Trophoblast cell (in vitro differentiated cells and primary cell): ENCODE measurements at regions not wholly inside any gene's neighbourhood (a gene's known extent, or its start where the extent isn't known, plus 50 kb on each side); places are given as distances from the start of the nearest gene placed in this dataset.

Experiments used
- DNase-seq, 2 donors: peaks; one replicate each; pipeline ENCODE4 v3.0.0-alpha.2; 2016
- H2AFZ ChIP-seq: 2 replicates; pipeline ENCODE4 v1.6.1; 2013; ENCODE audit warnings: low read length, moderate library complexity, mild to moderate bottlenecking; ENCODE audit not compliant: insufficient read depth, poor library complexity
- H2AK5ac ChIP-seq: 2 replicates; pipeline ENCODE4 v1.6.1; 2013; ENCODE audit warnings: mild to moderate bottlenecking, low read length
- H2BK120ac ChIP-seq: 2 replicates; pipeline ENCODE4 v1.6.1; 2013; ENCODE audit warnings: low read length, mild to moderate bottlenecking, moderate library complexity; ENCODE audit not compliant: insufficient read depth, poor library complexity
- H2BK12ac ChIP-seq: 2 replicates; pipeline ENCODE4 v1.6.1; 2013; ENCODE audit warnings: mild to moderate bottlenecking, low read length, moderate library complexity
- H2BK5ac ChIP-seq: 2 replicates; pipeline ENCODE4 v1.6.1; 2013; ENCODE audit warnings: low read length, low read depth, moderate library complexity, mild to moderate bottlenecking; ENCODE audit not compliant: poor library complexity
- H3K14ac ChIP-seq: 2 replicates; pipeline ENCODE4 v1.6.1; 2013; ENCODE audit warnings: mild to moderate bottlenecking, low read length
- H3K18ac ChIP-seq: 2 replicates; pipeline ENCODE4 v1.6.1; 2013; ENCODE audit warnings: mild to moderate bottlenecking, low read length
- H3K23ac ChIP-seq: 2 replicates; pipeline ENCODE4 v1.6.1; 2013; ENCODE audit warnings: low read length
- H3K27ac ChIP-seq: 2 replicates; pipeline ENCODE4 v1.5.1; 2013; ENCODE audit warnings: low read depth, mild to moderate bottlenecking, inconsistent platforms, low read length, moderate library complexity
- H3K27me3 ChIP-seq: 2 replicates; pipeline ENCODE4 v1.6.1; 2013; ENCODE audit warnings: inconsistent platforms, mild to moderate bottlenecking, low read length, moderate library complexity; ENCODE audit not compliant: insufficient read depth
- H3K36me3 ChIP-seq, 2 experiments: 1 replicate in 1 of 2; 2 replicates in 1 of 2; pipeline ENCODE4 v1.6.1; 2013; ENCODE audit warnings: low read length in 2 of 2, mild to moderate bottlenecking in 2 of 2, moderate library complexity in 1 of 2; ENCODE audit not compliant: insufficient read depth in 2 of 2, control insufficient read depth in 1 of 2
- H3K4ac ChIP-seq: 2 replicates; pipeline ENCODE4 v1.6.1; 2013; ENCODE audit warnings: low read depth, mild to moderate bottlenecking, low read length, moderate library complexity
- H3K4me1 ChIP-seq, 2 experiments: 1 replicate in 1 of 2; 2 replicates in 1 of 2; pipeline ENCODE4 v1.6.1; 2013; ENCODE audit warnings: low read length in 2 of 2, mild to moderate bottlenecking in 2 of 2, moderate library complexity in 1 of 2; ENCODE audit not compliant: insufficient read depth in 2 of 2, control insufficient read depth in 1 of 2
- H3K4me2 ChIP-seq: 2 replicates; pipeline ENCODE4 v1.6.1; 2013; ENCODE audit warnings: inconsistent platforms, mild to moderate bottlenecking, low read length, moderate library complexity
- H3K4me3 ChIP-seq: 2 replicates; pipeline ENCODE4 v1.5.1; 2013; ENCODE audit warnings: mild to moderate bottlenecking, low read depth, low read length, inconsistent platforms
- H3K79me1 ChIP-seq: one replicate; pipeline ENCODE4 v1.6.1; 2013; ENCODE audit warnings: low read length
- H3K79me2 ChIP-seq: 2 replicates; pipeline ENCODE4 v1.6.1; 2013; ENCODE audit warnings: low read length, mild to moderate bottlenecking; ENCODE audit not compliant: control insufficient read depth, insufficient read depth, poor library complexity
- H3K9ac ChIP-seq: 2 replicates; pipeline ENCODE4 v1.6.1; 2013; ENCODE audit warnings: mild to moderate bottlenecking, low read length
- H3K9me3 ChIP-seq: 2 replicates; pipeline ENCODE4 v1.6.1; 2013; ENCODE audit warnings: low read depth, mild to moderate bottlenecking, control low read depth, inconsistent platforms, low read length; ENCODE audit not compliant: insufficient read depth
- H4K12ac ChIP-seq: 2 replicates; pipeline ENCODE4 v1.6.1; 2013; ENCODE audit warnings: low read depth, mild to moderate bottlenecking, low read length, moderate library complexity
- H4K8ac ChIP-seq: 2 replicates; pipeline ENCODE4 v1.6.1; 2013; ENCODE audit warnings: low read depth, mild to moderate bottlenecking, low read length, moderate library complexity
- H4K91ac ChIP-seq: one replicate; pipeline ENCODE4 v1.6.1; 2013; ENCODE audit warnings: low read depth, mild to moderate bottlenecking, low read length, moderate library complexity
- WGBS: extraction: QIAGEN DNeasy Blood & Tissue Kit; methylation state at CpG from one replicate; pipeline ENCODE4 v1.1.7; 2013; ENCODE audit warnings: missing lambda C conversion rate; ENCODE audit not compliant: insufficient read length, insufficient coverage; ENCODE audit errors: extremely low coverage; 5-methylcytosine and 5-hydroxymethylcytosine counted together

- no peak overlapping the region for H3K4ac ChIP-seq
- no peak overlapping the region for H3K4me2 ChIP-seq
- no peak overlapping the region for H3K4me3 ChIP-seq
- H3K36me3 ChIP-seq = no peaks in the 10 kb centered on the region
- H2AFZ ChIP-seq = no peak overlapping the region
- H3K27ac ChIP-seq = no peak overlapping the region
- no peak overlapping the region for H3K18ac ChIP-seq
- H3K79me1 ChIP-seq = no peaks in the 10 kb centered on the region
- no peak overlapping the region for H4K8ac ChIP-seq
- DNase-seq = no peak
- no peak overlapping the region for H3K14ac ChIP-seq
- H2AK5ac ChIP-seq = no peak overlapping the region
- no peak overlapping the region for H3K9ac ChIP-seq
- WGBS = no CpG with 5 or more reads among the region's 2 CpGs
- H4K12ac ChIP-seq = no peak overlapping the region
- H3K27me3 ChIP-seq = no peaks in the 10 kb centered on the region
- H3K9me3 ChIP-seq = peaks cover 3% of the 10 kb centered on the region
- no peak overlapping the region for H2BK120ac ChIP-seq
- no peak overlapping the region for H4K91ac ChIP-seq
- no peaks in the 10 kb centered on the region for H3K4me1 ChIP-seq
- no peak overlapping the region for H2BK5ac ChIP-seq
- no peak overlapping the region for H2BK12ac ChIP-seq
- H3K23ac ChIP-seq = no peak overlapping the region
- no peaks in the 10 kb centered on the region for H3K79me2 ChIP-seq
Observed at GRCh38 chr6:40860443-40860842, 178.6 kb downstream of the UNC5CL start.

- H3K4me2 ChIP-seq = no peak overlapping the region
- H2BK12ac ChIP-seq = no peak overlapping the region
- H3K79me2 ChIP-seq = no peaks in the 10 kb centered on the region
- H4K91ac ChIP-seq = no peak overlapping the region
- H3K9me3 ChIP-seq = peaks cover 3% of the 10 kb centered on the region
- DNase-seq = no peak
- H4K12ac ChIP-seq = no peak overlapping the region
- H3K4me3 ChIP-seq = no peak overlapping the region
- H2AK5ac ChIP-seq = no peak overlapping the region
- H3K18ac ChIP-seq = no peak overlapping the region
- no peak overlapping the region for H4K8ac ChIP-seq
- no peaks in the 10 kb centered on the region for H3K27me3 ChIP-seq
- H2AFZ ChIP-seq = no peak overlapping the region
- no peak overlapping the region for H2BK120ac ChIP-seq
- no peak overlapping the region for H2BK5ac ChIP-seq
- WGBS = no CpG with 5 or more reads among the region's 2 CpGs
- no peaks in the 10 kb centered on the region for H3K4me1 ChIP-seq
- H3K4ac ChIP-seq = no peak overlapping the region
- no peak overlapping the region for H3K9ac ChIP-seq
- H3K79me1 ChIP-seq = no peaks in the 10 kb centered on the region
- no peak overlapping the region for H3K14ac ChIP-seq
- H3K23ac ChIP-seq = no peak overlapping the region
- H3K27ac ChIP-seq = no peak overlapping the region
- no peaks in the 10 kb centered on the region for H3K36me3 ChIP-seq
Observed at GRCh38 chr6:40856271-40856670, 182.8 kb downstream of the UNC5CL start.

DNA sequence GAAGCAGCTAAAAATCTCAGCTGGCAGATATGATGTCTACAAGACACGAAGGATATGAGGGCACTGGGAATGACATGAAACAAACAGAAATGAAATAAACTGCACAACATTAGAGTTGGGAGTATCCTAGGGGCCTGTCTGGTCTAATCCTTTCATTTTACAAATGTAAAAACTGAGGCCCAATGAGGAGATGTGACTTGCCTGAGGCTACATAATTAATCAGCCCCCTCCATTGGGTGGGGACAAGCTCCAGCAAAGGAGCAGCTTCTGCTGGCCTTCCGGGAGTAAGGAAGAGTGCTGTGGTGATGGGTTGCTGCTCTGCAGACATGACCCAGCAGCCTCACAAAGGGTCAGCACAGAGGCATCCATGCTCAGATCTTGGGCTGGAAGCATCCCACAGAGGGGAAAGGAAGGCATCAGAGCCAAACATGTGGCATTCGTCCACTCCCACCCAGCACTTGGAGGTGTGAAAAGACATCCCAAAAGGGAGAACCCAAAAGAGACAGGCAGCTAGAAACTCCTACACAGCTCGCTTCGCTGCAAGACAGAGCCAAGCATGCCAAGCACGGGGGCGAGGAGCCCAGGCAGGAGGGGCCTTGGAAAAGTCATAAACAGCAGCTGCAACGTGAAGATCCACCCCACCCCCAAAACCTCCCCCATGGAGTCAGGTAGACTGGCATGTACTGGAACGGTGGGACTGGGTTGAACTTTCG, 183.7 kb downstream of the UNC5CL start:
- DNase-seq = no peak
- no peaks in the 10 kb centered on the region for H3K79me2 ChIP-seq
- no peak overlapping the region for H2AK5ac ChIP-seq
- no peak overlapping the region for H3K4ac ChIP-seq
- WGBS = no CpG with 5 or more reads among the region's 10 CpGs
- no peaks in the 10 kb centered on the region for H3K27me3 ChIP-seq
- no peak overlapping the region for H3K9ac ChIP-seq
- H4K8ac ChIP-seq = no peak overlapping the region
- no peaks in the 10 kb centered on the region for H3K9me3 ChIP-seq
- no peak overlapping the region for H3K4me3 ChIP-seq
- no peak overlapping the region for H2BK5ac ChIP-seq
- no peak overlapping the region for H2BK120ac ChIP-seq
- no peak overlapping the region for H3K14ac ChIP-seq
- H2AFZ ChIP-seq = no peak overlapping the region
- no peak overlapping the region for H2BK12ac ChIP-seq
- no peak overlapping the region for H4K12ac ChIP-seq
- H3K23ac ChIP-seq = peak overlapping the region; percentile 62
- no peak overlapping the region for H3K4me2 ChIP-seq
- H3K18ac ChIP-seq = no peak overlapping the region
- H4K91ac ChIP-seq = no peak overlapping the region
- no peaks in the 10 kb centered on the region for H3K36me3 ChIP-seq
- H3K4me1 ChIP-seq = no peaks in the 10 kb centered on the region
- no peak overlapping the region for H3K27ac ChIP-seq
- H3K79me1 ChIP-seq = no peaks in the 10 kb centered on the region

- Histone ChIP-seq H3K36me3 (no peaks in the 10 kb centered on the region), H2AFZ (no peak overlapping the region), H3K4ac (no peak overlapping the region), H3K14ac (no peak overlapping the region), H3K79me2 (no peaks in the 10 kb centered on the region), H3K4me3 (no peak overlapping the region), H3K4me1 (no peaks in the 10 kb centered on the region), H2BK5ac (no peak overlapping the region), H2AK5ac (no peak overlapping the region), H3K27me3 (no peaks in the 10 kb centered on the region), H3K4me2 (no peak overlapping the region), H3K9ac (no peak overlapping the region), H2BK12ac (no peak overlapping the region), H3K18ac (no peak overlapping the region), H4K91ac (no peak overlapping the region), H3K23ac (no peak overlapping the region), H3K9me3 (no peaks in the 10 kb centered on the region), H3K27ac (no peak overlapping the region), H4K8ac (no peak overlapping the region), H3K79me1 (no peaks in the 10 kb centered on the region), H4K12ac (no peak overlapping the region), H2BK120ac (no peak overlapping the region)
- no peak for DNase-seq
Observed at GRCh38 chr6:40854592-40854991, 184.4 kb downstream of the UNC5CL start.
